Stimulated activated CD4-positive, alpha-beta T cell treated with anti-CD3 and anti-CD28 coated beads, Interleukin-4, amount 100 ng/mL, for 48 hours (primary cell): ENCODE measurements at regions not wholly inside any gene's neighbourhood (a gene's known extent, or its start where the extent isn't known, plus 50 kb on each side); places are given as distances from the start of the nearest gene placed in this dataset.
"Not testable (repeated sequence)": the region's sequence is repeated elsewhere in the genome, so short reads cannot be mapped to it uniquely, and the experiment has no call there.

ENCODE experiments used
- DNase-seq, 2 donors: peaks; one replicate each; pipeline ENCODE4 v3.0.0-alpha.2; 2020; ENCODE audit warnings: low read depth in 2 of 2

DNA sequence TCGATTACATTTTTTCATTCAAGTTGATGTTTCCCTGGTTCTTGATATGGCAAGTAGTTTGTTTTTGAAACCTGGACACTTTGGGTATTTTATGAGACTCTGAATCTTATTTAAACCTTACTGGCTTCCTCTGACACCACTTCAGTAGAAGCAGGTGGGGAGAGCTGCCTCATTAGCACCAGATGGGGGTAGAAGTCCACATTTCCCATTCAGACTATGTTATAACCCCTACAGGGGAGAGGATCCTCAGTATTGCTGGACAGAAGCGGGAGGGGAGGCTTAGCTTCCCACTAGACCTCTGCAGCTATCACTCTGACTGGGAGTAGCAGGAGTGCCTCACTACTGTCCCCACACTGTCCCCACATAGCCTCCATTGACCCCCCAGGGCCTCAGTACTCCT is 145.3 kb upstream of the SLC35G4 start:
- DNase-seq, result no peak

GRCh38 chr18:11458447-11458846 is 150.9 kb upstream of the SLC35G4 start:
- DNase-seq, result no peak

- not testable (repeated sequence) for DNase-seq
Measured at GRCh38 chr18:11457853-11458252, 151.5 kb upstream of the SLC35G4 start.

DNA sequence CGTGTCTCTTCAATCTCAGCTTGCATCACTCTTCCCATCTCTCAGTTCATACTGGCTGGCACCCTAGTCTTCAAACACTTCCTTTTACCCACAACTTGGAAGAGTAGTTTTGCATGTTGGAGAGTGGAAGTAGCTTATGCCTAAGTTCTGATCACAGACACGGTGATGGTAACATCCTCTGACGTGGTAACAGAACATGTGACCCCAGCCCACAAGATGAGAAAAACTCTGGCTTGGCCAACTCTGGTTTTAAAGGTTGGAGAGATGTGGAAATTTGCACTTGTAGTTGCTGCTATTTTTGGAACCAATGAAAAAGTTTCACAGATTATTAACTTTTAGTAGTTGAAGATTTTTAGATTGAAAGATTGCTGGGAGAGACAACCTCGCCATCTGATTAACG is 155.4 kb upstream of the SLC35G4 start:
- DNase-seq, result no peak

DNA sequence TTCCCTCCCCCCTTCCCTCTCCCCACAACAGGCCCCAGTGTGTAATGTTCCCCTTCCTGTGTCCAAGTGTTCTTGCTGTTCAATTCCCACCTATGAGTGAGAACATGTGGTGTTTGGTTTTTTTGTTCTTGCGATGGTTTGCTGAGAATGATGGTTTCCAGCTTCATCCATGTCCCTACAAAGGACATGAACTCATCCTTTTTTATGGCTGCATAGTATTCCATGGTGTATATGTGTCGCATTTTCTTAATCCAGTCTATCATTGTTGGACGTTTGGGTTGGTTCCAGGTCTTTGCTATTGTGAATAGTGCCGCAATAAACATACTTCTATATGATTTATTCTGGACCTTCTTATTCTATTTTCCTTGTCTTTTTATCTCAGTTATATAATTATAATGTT is 165.2 kb upstream of the SLC35G4 start:
- DNase-seq, result not testable (repeated sequence)

- no peak for DNase-seq
Measured at GRCh38 chr18:11437046-11437445, 172.3 kb upstream of the SLC35G4 start.

- DNase-seq, result no peak
Measured at GRCh38 chr18:11432360-11432811, 177.0 kb upstream of the SLC35G4 start.

GRCh38 chr18:11429876-11430275 is 179.5 kb upstream of the SLC35G4 start:
- no peak for DNase-seq

- no peak for DNase-seq
Measured at GRCh38 chr18:11425211-11425610, 184.2 kb upstream of the SLC35G4 start.

GRCh38 chr18:11419338-11419737 is 190.1 kb upstream of the SLC35G4 start:
- DNase-seq, result no peak

DNA sequence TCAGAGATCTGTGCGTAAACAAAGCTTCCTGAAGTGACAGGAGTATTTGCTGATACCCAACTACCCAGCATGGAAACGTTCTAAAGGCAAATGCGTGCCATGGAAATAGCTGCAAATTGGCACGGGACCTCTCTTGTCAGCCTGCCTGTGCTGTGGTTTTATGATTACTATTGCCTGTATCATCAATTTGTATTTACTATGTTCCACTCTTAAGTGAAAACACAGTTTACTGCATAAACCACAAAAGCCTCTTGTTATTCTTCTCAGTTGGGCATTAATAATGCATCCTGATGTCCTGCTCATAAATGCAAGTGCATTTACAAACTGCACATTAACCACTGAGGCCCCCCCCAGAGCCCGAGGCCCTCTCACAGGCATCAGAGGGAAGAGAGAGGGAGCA is 196.6 kb upstream of the SLC35G4 start:
- no peak for DNase-seq

DNA sequence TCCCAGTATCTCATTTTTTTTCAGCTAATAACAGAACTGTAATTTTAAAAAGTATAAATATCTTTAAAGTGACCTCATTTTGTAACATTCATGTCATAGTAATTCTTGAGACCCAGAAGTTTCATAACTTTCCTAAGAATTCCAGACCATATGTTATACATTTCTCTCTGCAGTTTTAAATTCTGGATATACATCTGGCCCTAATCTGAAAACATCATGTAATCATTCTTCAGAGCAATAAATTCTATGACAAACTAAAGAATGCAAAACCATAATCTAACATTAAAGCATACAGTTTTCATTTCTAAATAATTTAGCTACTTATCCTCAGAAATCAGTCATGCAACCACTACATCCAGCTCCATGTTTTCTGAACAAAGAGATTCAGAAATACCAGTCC is 198.3 kb upstream of the SLC35G4 start:
- no peak for DNase-seq

GRCh38 chr18:11408555-11409065 is 200.8 kb upstream of the SLC35G4 start:
- DNase-seq, result no peak

DNA sequence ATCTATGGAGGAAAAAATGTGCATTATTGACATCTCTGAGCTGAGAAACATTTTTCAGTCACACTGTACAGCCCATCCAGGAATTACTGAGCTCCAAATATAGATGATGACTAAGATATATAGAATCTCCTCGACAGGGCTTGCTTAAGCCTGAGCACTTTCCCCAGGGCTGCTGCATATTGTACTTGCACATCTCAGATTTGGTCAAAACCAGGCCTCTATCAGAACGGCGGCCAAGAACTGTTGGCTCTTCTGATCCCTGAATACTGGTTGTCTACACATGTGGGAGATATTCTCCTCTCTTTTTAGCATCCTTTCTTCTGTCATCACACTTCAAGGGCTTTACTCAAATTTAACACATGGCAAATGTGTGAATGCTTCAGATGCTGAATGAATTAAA is 201.5 kb upstream of the SLC35G4 start:
- DNase-seq, result no peak

DNA sequence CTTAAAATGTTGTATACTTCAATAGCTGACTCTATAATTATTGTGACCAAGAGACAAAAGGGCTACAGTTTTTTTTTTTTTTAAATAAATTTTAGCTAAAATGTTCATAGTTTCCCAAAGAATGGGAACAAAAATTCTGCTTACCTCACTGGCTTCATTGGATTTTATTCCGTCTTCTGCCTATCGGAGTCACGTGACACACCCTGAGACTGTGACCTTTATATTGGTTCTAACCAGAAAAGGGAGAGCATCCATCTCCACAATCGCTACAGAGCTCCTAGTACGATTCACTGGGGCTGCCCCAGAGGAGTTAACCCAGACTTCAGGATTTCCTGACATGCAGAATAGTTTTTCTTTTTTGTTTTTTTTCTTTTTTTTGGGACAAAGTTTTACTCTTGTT is 203.6 kb upstream of the SLC35G4 start:
- DNase-seq, result no peak

- no peak for DNase-seq
Measured at GRCh38 chr18:11400703-11401102, 208.7 kb upstream of the SLC35G4 start.

- DNase-seq, result no peak
Measured at GRCh38 chr18:11398625-11399024, 210.8 kb upstream of the SLC35G4 start.

GRCh38 chr18:11392980-11393885 is 216.2 kb upstream of the SLC35G4 start:
- DNase-seq, result no peak

- DNase-seq, result no peak
Measured at GRCh38 chr18:11392292-11392691, 217.1 kb upstream of the SLC35G4 start.

GRCh38 chr18:11391661-11392060 is 217.7 kb upstream of the SLC35G4 start:
- no peak for DNase-seq

DNA sequence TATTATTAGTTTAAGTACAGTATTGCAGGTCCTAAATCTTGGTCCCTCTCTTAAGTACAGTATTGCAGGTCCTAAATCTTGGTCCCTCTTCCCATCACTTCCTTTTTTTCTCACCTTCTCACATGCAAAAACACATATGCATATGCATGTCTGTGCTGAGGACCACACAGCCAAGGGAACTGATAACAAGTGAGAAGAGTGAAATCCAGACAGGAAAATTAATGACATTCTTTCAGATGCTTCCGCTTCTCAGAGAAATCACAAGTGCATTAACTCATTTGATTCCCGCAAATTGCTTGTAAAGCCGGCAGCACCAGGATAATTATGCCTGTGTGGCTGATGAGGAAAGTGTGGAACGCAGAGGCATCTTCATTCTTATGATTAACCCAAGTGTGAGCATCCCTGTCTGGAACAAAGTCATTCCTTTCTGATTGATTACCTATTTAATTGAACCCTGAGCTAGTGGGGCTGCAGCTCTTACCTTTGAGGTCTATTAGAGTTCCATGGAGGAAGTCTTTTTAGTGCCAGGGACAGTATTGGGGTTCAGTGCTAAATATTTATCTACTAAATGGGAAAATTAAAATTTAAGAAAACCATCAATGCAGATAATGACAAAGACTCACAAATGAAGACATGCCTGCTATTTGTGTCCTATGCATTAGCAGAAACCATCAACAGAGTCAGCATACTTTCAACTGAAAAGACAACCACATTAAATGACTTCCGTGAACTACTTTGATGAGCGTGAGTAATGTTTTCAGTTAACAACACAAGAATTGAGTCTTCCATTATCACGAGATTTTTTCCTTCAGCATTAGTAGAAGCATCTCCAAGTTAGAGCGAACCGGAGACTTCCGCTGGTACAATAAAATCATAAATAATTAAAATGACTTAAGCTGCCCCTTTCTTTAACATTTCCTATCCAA is 220.4 kb upstream of the SLC35G4 start:
- DNase-seq, result no peak

DNA sequence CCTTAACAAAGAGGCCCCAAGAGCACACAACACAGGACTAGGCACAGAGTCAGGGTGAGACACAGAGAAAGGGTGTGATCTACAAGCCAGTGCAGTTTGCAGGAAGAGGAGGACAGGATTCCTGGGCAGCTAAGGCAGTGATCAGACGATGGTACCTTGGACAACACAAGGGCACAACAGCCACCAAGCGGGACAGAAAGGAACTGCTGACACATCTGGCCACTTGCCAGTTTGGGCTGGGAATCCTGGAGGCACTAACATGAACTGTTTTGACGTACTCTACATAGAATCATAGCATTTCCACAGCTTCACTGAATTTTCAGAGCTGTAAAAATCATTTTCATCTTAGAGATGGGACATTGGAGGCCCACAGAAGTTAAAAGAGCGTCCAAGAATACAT is 221.5 kb upstream of the SLC35G4 start:
- peak in 1 of 2 donors; percentile 2 for DNase-seq
